Trophoblast cell (in vitro differentiated cells and primary cell): ENCODE measurements at regions not wholly inside any gene's neighbourhood (a gene's known extent, or its start where the extent isn't known, plus 50 kb on each side); places are given as distances from the start of the nearest gene placed in this dataset.

ENCODE experiments used
- DNase-seq, 2 donors: peaks; one replicate each; pipeline ENCODE4 v3.0.0-alpha.2; 2016
- H2AFZ ChIP-seq: 2 replicates; pipeline ENCODE4 v1.6.1; 2013; ENCODE audit warnings: low read length, moderate library complexity, mild to moderate bottlenecking; ENCODE audit not compliant: insufficient read depth, poor library complexity
- H2AK5ac ChIP-seq: 2 replicates; pipeline ENCODE4 v1.6.1; 2013; ENCODE audit warnings: mild to moderate bottlenecking, low read length
- H2BK120ac ChIP-seq: 2 replicates; pipeline ENCODE4 v1.6.1; 2013; ENCODE audit warnings: low read length, mild to moderate bottlenecking, moderate library complexity; ENCODE audit not compliant: insufficient read depth, poor library complexity
- H2BK12ac ChIP-seq: 2 replicates; pipeline ENCODE4 v1.6.1; 2013; ENCODE audit warnings: mild to moderate bottlenecking, low read length, moderate library complexity
- H2BK5ac ChIP-seq: 2 replicates; pipeline ENCODE4 v1.6.1; 2013; ENCODE audit warnings: low read length, low read depth, moderate library complexity, mild to moderate bottlenecking; ENCODE audit not compliant: poor library complexity
- H3K14ac ChIP-seq: 2 replicates; pipeline ENCODE4 v1.6.1; 2013; ENCODE audit warnings: mild to moderate bottlenecking, low read length
- H3K18ac ChIP-seq: 2 replicates; pipeline ENCODE4 v1.6.1; 2013; ENCODE audit warnings: mild to moderate bottlenecking, low read length
- H3K23ac ChIP-seq: 2 replicates; pipeline ENCODE4 v1.6.1; 2013; ENCODE audit warnings: low read length
- H3K27ac ChIP-seq: 2 replicates; pipeline ENCODE4 v1.5.1; 2013; ENCODE audit warnings: low read depth, mild to moderate bottlenecking, inconsistent platforms, low read length, moderate library complexity
- H3K27me3 ChIP-seq: 2 replicates; pipeline ENCODE4 v1.6.1; 2013; ENCODE audit warnings: inconsistent platforms, mild to moderate bottlenecking, low read length, moderate library complexity; ENCODE audit not compliant: insufficient read depth
- H3K36me3 ChIP-seq, 2 experiments: 1 replicate in 1 of 2; 2 replicates in 1 of 2; pipeline ENCODE4 v1.6.1; 2013; ENCODE audit warnings: low read length in 2 of 2, mild to moderate bottlenecking in 2 of 2, moderate library complexity in 1 of 2; ENCODE audit not compliant: insufficient read depth in 2 of 2, control insufficient read depth in 1 of 2
- H3K4ac ChIP-seq: 2 replicates; pipeline ENCODE4 v1.6.1; 2013; ENCODE audit warnings: low read depth, mild to moderate bottlenecking, low read length, moderate library complexity
- H3K4me1 ChIP-seq, 2 experiments: 1 replicate in 1 of 2; 2 replicates in 1 of 2; pipeline ENCODE4 v1.6.1; 2013; ENCODE audit warnings: low read length in 2 of 2, mild to moderate bottlenecking in 2 of 2, moderate library complexity in 1 of 2; ENCODE audit not compliant: insufficient read depth in 2 of 2, control insufficient read depth in 1 of 2
- H3K4me2 ChIP-seq: 2 replicates; pipeline ENCODE4 v1.6.1; 2013; ENCODE audit warnings: inconsistent platforms, mild to moderate bottlenecking, low read length, moderate library complexity
- H3K4me3 ChIP-seq: 2 replicates; pipeline ENCODE4 v1.5.1; 2013; ENCODE audit warnings: mild to moderate bottlenecking, low read depth, low read length, inconsistent platforms
- H3K79me1 ChIP-seq: one replicate; pipeline ENCODE4 v1.6.1; 2013; ENCODE audit warnings: low read length
- H3K79me2 ChIP-seq: 2 replicates; pipeline ENCODE4 v1.6.1; 2013; ENCODE audit warnings: low read length, mild to moderate bottlenecking; ENCODE audit not compliant: control insufficient read depth, insufficient read depth, poor library complexity
- H3K9ac ChIP-seq: 2 replicates; pipeline ENCODE4 v1.6.1; 2013; ENCODE audit warnings: mild to moderate bottlenecking, low read length
- H3K9me3 ChIP-seq: 2 replicates; pipeline ENCODE4 v1.6.1; 2013; ENCODE audit warnings: low read depth, mild to moderate bottlenecking, control low read depth, inconsistent platforms, low read length; ENCODE audit not compliant: insufficient read depth
- H4K12ac ChIP-seq: 2 replicates; pipeline ENCODE4 v1.6.1; 2013; ENCODE audit warnings: low read depth, mild to moderate bottlenecking, low read length, moderate library complexity
- H4K8ac ChIP-seq: 2 replicates; pipeline ENCODE4 v1.6.1; 2013; ENCODE audit warnings: low read depth, mild to moderate bottlenecking, low read length, moderate library complexity
- H4K91ac ChIP-seq: one replicate; pipeline ENCODE4 v1.6.1; 2013; ENCODE audit warnings: low read depth, mild to moderate bottlenecking, low read length, moderate library complexity
- WGBS: extraction: QIAGEN DNeasy Blood & Tissue Kit; methylation state at CpG from one replicate; pipeline ENCODE4 v1.1.7; 2013; ENCODE audit warnings: missing lambda C conversion rate; ENCODE audit not compliant: insufficient read length, insufficient coverage; ENCODE audit errors: extremely low coverage; 5-methylcytosine and 5-hydroxymethylcytosine counted together

GRCh38 chr21:41673596-41674335 is 93.1 kb downstream of the RIPK4 start:
- H3K79me1 ChIP-seq = peaks cover 4% of the 10 kb centered on the region
- H2BK120ac ChIP-seq = no peak overlapping the region
- WGBS = no CpG with 5 or more reads among the region's 13 CpGs
- H2AK5ac ChIP-seq = no peak overlapping the region
- H3K18ac ChIP-seq = no peak overlapping the region
- H3K14ac ChIP-seq = no peak overlapping the region
- H3K79me2 ChIP-seq = no peaks in the 10 kb centered on the region
- no peak overlapping the region for H3K4me3 ChIP-seq
- no peak overlapping the region for H2BK12ac ChIP-seq
- peaks cover 6% of the 10 kb centered on the region for H3K9me3 ChIP-seq
- H3K4me1 ChIP-seq = peaks cover 6 to 10% of the 10 kb centered on the region in 2 experiments
- H2BK5ac ChIP-seq = no peak overlapping the region
- no peaks in the 10 kb centered on the region for H3K36me3 ChIP-seq
- H3K23ac ChIP-seq = no peak overlapping the region
- H3K27ac ChIP-seq = no peak overlapping the region
- no peaks in the 10 kb centered on the region for H3K27me3 ChIP-seq
- no peak overlapping the region for H4K8ac ChIP-seq
- no peak overlapping the region for H4K12ac ChIP-seq
- no peak overlapping the region for H4K91ac ChIP-seq
- no peak overlapping the region for H3K4ac ChIP-seq
- no peak overlapping the region for H3K4me2 ChIP-seq
- H2AFZ ChIP-seq = no peak overlapping the region
- H3K9ac ChIP-seq = no peak overlapping the region
- DNase-seq = no peak

GRCh38 chr21:41673071-41673470 is 93.8 kb downstream of the RIPK4 start:
- Histone ChIP-seq H4K12ac (no peak overlapping the region), H3K4me2 (no peak overlapping the region), H3K23ac (no peak overlapping the region), H2BK12ac (no peak overlapping the region), H3K79me2 (no peaks in the 10 kb centered on the region), H3K79me1 (no peaks in the 10 kb centered on the region), H2BK120ac (no peak overlapping the region), H3K36me3 (no peaks in the 10 kb centered on the region), H3K4me1 (peaks cover under 1 to 3% of the 10 kb centered on the region in 2 experiments), H2BK5ac (no peak overlapping the region), H3K27me3 (no peaks in the 10 kb centered on the region), H3K18ac (no peak overlapping the region), H4K91ac (no peak overlapping the region), H3K14ac (no peak overlapping the region), H4K8ac (no peak overlapping the region), H3K4ac (no peak overlapping the region), H3K27ac (no peak overlapping the region), H2AFZ (no peak overlapping the region), H3K4me3 (peak overlapping the region; percentile 34), H3K9me3 (peaks cover 6% of the 10 kb centered on the region), H3K9ac (no peak overlapping the region), H2AK5ac (no peak overlapping the region)
- no peak for DNase-seq
- WGBS = no CpG with 5 or more reads among the region's 18 CpGs

GRCh38 chr21:41672543-41672915 is 94.3 kb downstream of the RIPK4 start:
- Histone ChIP-seq H2BK5ac (no peak overlapping the region), H3K9me3 (peaks cover 6% of the 10 kb centered on the region), H3K27ac (no peak overlapping the region), H4K8ac (no peak overlapping the region), H3K18ac (no peak overlapping the region), H3K4ac (no peak overlapping the region), H4K12ac (no peak overlapping the region), H2BK120ac (no peak overlapping the region), H3K9ac (no peak overlapping the region), H2AFZ (no peak overlapping the region), H3K79me1 (no peaks in the 10 kb centered on the region), H3K79me2 (no peaks in the 10 kb centered on the region), H3K14ac (no peak overlapping the region), H2AK5ac (no peak overlapping the region), H2BK12ac (no peak overlapping the region), H4K91ac (no peak overlapping the region), H3K4me2 (no peak overlapping the region), H3K4me1 (no peaks in the 10 kb centered on the region), H3K4me3 (peak overlapping the region; percentile 44), H3K27me3 (no peaks in the 10 kb centered on the region), H3K23ac (no peak overlapping the region), H3K36me3 (no peaks in the 10 kb centered on the region)
- no CpG with 5 or more reads among the region's 1 CpG for WGBS
- no peak for DNase-seq

GRCh38 chr21:41671859-41672542 is 94.9 kb downstream of the RIPK4 start:
- no peaks in the 10 kb centered on the region for H3K36me3 ChIP-seq
- no peak overlapping the region for H4K12ac ChIP-seq
- H3K18ac ChIP-seq = no peak overlapping the region
- H3K14ac ChIP-seq = no peak overlapping the region
- H2BK5ac ChIP-seq = no peak overlapping the region
- H3K79me2 ChIP-seq = no peaks in the 10 kb centered on the region
- no peak overlapping the region for H3K27ac ChIP-seq
- no peak overlapping the region for H2BK12ac ChIP-seq
- no peak overlapping the region for H3K4me3 ChIP-seq
- no CpG with 5 or more reads among the region's 22 CpGs for WGBS
- H4K91ac ChIP-seq = no peak overlapping the region
- H3K27me3 ChIP-seq = no peaks in the 10 kb centered on the region
- H3K4me1 ChIP-seq = no peaks in the 10 kb centered on the region
- no peaks in the 10 kb centered on the region for H3K79me1 ChIP-seq
- H3K4ac ChIP-seq = no peak overlapping the region
- no peak overlapping the region for H2AFZ ChIP-seq
- H2AK5ac ChIP-seq = no peak overlapping the region
- no peak overlapping the region for H3K4me2 ChIP-seq
- H3K9me3 ChIP-seq = peaks cover 6% of the 10 kb centered on the region
- no peak overlapping the region for H4K8ac ChIP-seq
- DNase-seq = no peak
- H2BK120ac ChIP-seq = no peak overlapping the region
- H3K9ac ChIP-seq = no peak overlapping the region
- H3K23ac ChIP-seq = no peak overlapping the region
